ENCODE measurements at regions not wholly inside any gene's neighbourhood (a gene's known extent, or its start where the extent isn't known, plus 50 kb on each side); places are given as distances from the start of the nearest gene placed in this dataset.

- ATAC-seq (ENCODE audit: insufficient number of reproducible peaks, low FRiP score, low read depth): no peak
These were observed 995.3 kb downstream of the OTOL1 start for GRCh38 chr3:162491952-162492351.

GRCh38 chr3:162492446-162493081, 996.0 kb downstream of the OTOL1 start:
- H3K36me3 ChIP-seq: no peaks in the 10 kb centered on the region
- no peaks in the 10 kb centered on the region for H3K27me3 ChIP-seq (replicated peaks; ENCODE audit: insufficient read depth)
- no peaks in the 10 kb centered on the region for H3K9me3 ChIP-seq
- ATAC-seq (ENCODE audit: insufficient number of reproducible peaks, low FRiP score, low read depth) (no peak), DNase-seq (ENCODE audit: low spot score) (no peak)
- no peaks in the 10 kb centered on the region for H3K4me1 ChIP-seq (ENCODE audit: control insufficient read depth in 1 of 2, low read depth in 2 of 2)
- H3K27ac ChIP-seq: no peak overlapping the region
- TF ChIP-seq CTCF (IDR thresholded peaks at IDR 0.05): no peak
- H3K4me3 ChIP-seq: no peak overlapping the region

More at GRCh38 chr3:162491952-162492351, 995.3 kb downstream of the OTOL1 start:
- Histone ChIP-seq H3K4me3 (no peak overlapping the region), H3K4me1 (ENCODE audit: control insufficient read depth in 1 of 2, low read depth in 2 of 2) (no peaks in the 10 kb centered on the region), H3K27ac (no peak overlapping the region), H3K9me3 (no peaks in the 10 kb centered on the region), H3K36me3 (no peaks in the 10 kb centered on the region), H3K27me3 (replicated peaks; ENCODE audit: insufficient read depth) (no peaks in the 10 kb centered on the region)
- no peak for TF ChIP-seq CTCF (IDR thresholded peaks at IDR 0.05)
- no peak for DNase-seq (ENCODE audit: low spot score)

- TF ChIP-seq CTCF (IDR thresholded peaks at IDR 0.05): no peak
- H3K4me3 ChIP-seq: no peak overlapping the region
These were observed 1002.0 kb downstream of the OTOL1 start for GRCh38 chr3:162498626-162499025.

GRCh38 chr3:162507397-162507796, 1010.8 kb downstream of the OTOL1 start:
- Histone ChIP-seq H3K9me3 (no peaks in the 10 kb centered on the region), H3K4me3 (no peak overlapping the region), H3K4me1 (ENCODE audit: control insufficient read depth in 1 of 2, low read depth in 2 of 2) (no peaks in the 10 kb centered on the region), H3K27ac (no peak overlapping the region), H3K27me3 (replicated peaks; ENCODE audit: insufficient read depth) (no peaks in the 10 kb centered on the region), H3K36me3 (no peaks in the 10 kb centered on the region)
- no peak for TF ChIP-seq CTCF (IDR thresholded peaks at IDR 0.05)
- ATAC-seq (ENCODE audit: insufficient number of reproducible peaks, low FRiP score, low read depth) (no peak), DNase-seq (ENCODE audit: low spot score) (no peak)

More at GRCh38 chr3:162498626-162499025, 1002.0 kb downstream of the OTOL1 start:
- H3K27me3 ChIP-seq (replicated peaks; ENCODE audit: insufficient read depth): no peaks in the 10 kb centered on the region
- no peaks in the 10 kb centered on the region for H3K9me3 ChIP-seq
- no peaks in the 10 kb centered on the region for H3K4me1 ChIP-seq (ENCODE audit: control insufficient read depth in 1 of 2, low read depth in 2 of 2)
- no peaks in the 10 kb centered on the region for H3K36me3 ChIP-seq
- H3K27ac ChIP-seq: no peak overlapping the region
- no peak for DNase-seq (ENCODE audit: low spot score)
- ATAC-seq (ENCODE audit: insufficient number of reproducible peaks, low FRiP score, low read depth): no peak

- ATAC-seq (ENCODE audit: insufficient number of reproducible peaks, low FRiP score, low read depth) (no peak), DNase-seq (ENCODE audit: low spot score) (no peak)
- Histone ChIP-seq H3K4me3 (no peak overlapping the region), H3K27ac (no peak overlapping the region), H3K36me3 (no peaks in the 10 kb centered on the region), H3K27me3 (replicated peaks; ENCODE audit: insufficient read depth) (no peaks in the 10 kb centered on the region), H3K9me3 (no peaks in the 10 kb centered on the region), H3K4me1 (ENCODE audit: control insufficient read depth in 1 of 2, low read depth in 2 of 2) (no peaks in the 10 kb centered on the region)
- TF ChIP-seq CTCF (IDR thresholded peaks at IDR 0.05): no peak
These were observed 1015.9 kb downstream of the OTOL1 start for GRCh38 chr3:162512488-162512887.

All from thoracic aorta (tissue), 2 donors.